ENCODE measurements at regions not wholly inside any gene's neighbourhood (a gene's known extent, or its start where the extent isn't known, plus 50 kb on each side); places are given as distances from the start of the nearest gene placed in this dataset.
"Not testable (repeated sequence)": the region's sequence is repeated elsewhere in the genome, so short reads cannot be mapped to it uniquely, and the experiment has no call there.

DNA sequence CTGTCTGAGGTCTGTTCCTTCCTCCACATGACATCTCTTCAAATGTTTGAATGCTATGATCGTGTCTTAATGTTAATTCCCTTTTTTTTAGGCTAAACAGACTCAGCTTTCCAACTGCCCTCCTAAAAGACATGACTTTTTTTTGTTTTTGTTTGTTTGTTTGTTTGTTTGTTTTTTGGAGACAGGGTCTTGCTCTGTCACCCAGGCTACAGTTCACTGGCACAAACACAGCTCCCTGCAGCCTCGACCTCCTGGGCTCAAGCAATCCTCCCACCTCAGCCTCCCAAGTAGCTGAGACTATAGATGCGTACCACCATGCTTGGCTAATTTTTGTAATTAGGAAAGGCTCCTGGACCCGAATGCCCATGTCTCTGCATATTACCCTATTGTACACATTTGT lies 176.5 kb downstream of the ABCA8 start:
- DNase-seq: no peak

- DNase-seq: peak; percentile 8
Observed at GRCh38 chr17:68777856-68778694, 176.9 kb upstream of the FAM20A start.

DNA sequence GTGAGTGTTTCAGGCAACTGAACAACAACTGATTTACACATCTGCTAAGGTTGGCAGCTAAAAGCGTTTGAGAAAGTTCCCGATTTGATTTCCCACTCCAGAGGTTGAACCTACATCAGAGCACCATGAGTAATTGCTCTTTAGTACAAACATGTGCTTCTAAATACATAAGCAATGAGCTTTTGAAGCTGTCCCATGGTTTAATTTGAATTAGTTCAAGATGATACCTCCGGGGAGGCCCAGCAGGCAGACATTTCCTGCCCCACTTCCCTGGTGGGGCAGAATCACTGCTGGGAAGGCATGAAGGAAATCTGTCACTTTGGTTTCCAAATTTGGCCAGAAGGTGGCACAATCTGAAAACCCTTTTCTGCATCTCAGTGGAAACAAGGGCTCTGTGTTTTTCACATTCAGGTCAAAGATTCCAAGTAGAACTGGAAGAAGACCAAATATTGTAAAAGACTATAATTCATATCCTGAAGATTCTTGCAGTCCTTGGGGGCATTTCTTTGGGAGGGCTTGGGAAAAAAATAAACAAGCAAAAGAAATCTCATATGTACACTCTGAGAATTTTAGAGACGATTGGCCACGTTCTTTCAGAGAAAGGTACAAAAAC lies 176.2 kb upstream of the FAM20A start:
- no peak for DNase-seq

GRCh38 chr17:68776451-68776850 lies 175.3 kb upstream of the FAM20A start:
- DNase-seq: no peak

GRCh38 chr17:68775969-68776368 lies 174.8 kb upstream of the FAM20A start:
- DNase-seq: no peak

- DNase-seq: no peak
Observed at GRCh38 chr17:68775318-68775717, 174.2 kb upstream of the FAM20A start.

DNA sequence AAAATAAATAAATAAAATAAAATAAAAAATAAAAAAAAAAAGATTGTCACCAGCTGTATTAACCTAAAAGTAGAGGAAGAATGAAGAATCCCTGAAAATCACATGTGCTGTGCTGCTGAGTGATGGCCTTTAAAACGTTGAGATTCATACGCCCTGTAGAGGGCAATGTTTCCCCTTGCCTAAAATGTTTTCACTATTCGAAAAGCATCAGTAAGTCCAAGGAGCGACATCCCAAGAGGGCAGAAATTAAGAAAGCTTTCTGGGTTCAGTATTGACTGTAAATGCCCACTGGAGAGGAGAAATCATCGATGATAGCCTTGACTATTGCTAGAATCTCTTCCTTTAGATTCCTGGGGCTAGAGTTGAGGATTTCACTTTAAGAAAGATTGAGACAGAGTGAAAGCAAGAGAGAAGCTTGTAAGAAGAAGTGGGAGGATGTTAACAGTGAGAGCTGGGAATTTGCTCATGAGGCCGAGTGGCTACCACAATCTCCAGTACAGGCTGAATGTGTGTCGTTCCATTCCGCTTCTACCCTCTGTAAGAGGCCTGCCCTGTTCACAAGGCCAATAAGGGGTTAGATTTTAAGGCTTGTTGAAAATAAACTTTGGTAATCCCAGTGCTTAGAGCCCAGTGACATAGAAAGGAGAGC lies 170.8 kb upstream of the FAM20A start:
- DNase-seq: no peak

DNA sequence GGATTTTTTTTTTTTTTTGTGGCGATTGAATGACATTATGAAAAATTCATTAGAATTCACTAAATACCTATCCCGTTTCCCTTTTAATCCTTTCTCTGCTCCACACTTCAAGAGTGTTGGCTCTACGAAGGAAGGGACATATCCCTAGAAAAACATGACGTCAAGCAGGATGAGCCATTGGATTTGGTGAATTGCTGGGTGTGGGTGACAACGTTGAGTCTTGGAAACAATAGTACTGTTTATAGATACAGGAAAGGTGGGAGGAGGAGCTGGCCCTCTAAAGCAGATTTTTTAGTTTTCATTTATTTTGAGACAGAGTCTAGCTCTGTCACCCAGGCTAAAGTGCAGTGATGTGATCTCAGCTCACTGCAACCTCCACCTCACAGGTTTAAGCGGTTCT lies 167.6 kb upstream of the FAM20A start:
- no peak for DNase-seq

DNA sequence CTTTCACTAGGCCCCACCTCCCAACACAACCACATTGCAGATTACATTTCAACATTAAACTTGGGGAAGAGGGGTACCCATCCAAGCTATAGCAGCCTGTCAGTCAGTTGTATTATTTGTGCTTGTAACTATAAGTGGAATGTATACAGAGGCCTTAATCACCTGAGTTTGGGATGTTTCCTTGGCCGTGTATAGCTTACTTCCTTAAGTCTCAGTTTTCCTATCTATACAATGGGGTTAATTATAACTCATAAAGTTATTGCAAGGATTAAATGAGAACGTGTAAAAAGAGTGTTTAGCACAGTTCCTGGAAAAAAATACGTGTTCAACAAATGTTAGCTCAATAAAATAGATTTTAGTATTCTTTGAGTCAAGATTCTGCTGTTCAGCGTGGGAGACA lies 165.5 kb upstream of the FAM20A start:
- no peak for DNase-seq

- no peak for DNase-seq
Observed at GRCh38 chr17:68763562-68763961, 162.4 kb upstream of the FAM20A start.

DNA sequence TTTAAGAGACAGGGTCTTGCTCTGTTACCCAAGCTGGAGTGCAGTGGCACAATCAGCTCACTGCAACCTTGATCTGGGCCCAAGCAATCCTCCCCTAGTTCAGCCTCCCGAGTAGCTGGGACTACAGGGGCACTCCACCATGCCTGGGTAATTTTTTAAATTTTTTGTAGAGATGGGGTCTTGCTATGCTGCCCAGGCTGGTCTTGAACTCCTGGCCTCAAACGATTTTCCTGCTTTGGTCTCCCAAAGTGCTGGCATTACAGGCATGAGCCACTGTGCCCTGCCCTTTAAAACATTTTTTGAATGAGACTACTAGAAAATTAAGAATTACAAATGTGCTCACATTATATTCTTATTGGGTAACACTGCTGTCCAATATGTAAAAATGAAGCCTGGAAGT lies 161.7 kb upstream of the FAM20A start:
- DNase-seq: no peak

GRCh38 chr17:68760141-68760475 lies 158.9 kb upstream of the FAM20A start:
- no peak for DNase-seq

DNA sequence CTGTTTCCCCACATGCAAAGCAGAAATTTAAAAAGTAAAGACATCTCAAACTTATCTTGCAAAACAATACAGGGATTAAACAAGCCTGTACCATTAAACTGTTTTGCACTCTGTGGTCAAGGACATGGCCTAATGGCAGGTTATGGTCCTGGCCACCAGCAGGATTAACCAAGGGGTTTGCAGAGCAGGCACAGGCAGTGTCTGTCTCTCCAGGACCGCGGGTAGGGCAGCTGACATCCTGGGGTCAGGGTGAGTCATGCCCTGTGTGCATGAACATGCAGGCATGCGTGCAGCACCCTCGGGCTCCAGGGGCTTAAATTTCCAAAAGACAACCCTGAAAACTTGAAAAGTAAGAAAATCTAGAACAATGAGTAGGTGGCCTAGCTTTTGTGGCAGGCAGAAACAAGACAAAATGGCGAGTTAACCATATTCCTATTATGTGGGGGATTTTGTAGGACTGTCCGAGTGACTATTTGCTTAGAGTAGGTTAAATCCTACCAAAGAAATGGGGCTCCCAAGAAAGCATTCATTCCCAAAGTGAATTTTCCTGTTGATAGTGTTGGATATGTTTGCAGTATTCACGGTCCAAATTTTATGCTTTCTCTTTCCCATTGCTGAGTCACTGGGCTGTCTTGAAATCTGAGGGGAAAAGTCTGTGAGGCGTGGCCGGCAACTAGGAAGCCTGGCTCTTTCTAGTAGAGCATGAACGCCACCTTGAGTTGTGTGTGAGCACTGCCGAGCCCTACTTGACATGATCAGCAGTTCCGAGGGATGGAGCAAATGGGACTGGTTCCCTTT lies 158.4 kb upstream of the FAM20A start:
- no peak for DNase-seq

GRCh38 chr17:68759002-68759342 lies 157.8 kb upstream of the FAM20A start:
- DNase-seq: no peak

- DNase-seq: not testable (repeated sequence)
Observed at GRCh38 chr17:68757866-68758757, 156.9 kb upstream of the FAM20A start.

DNA sequence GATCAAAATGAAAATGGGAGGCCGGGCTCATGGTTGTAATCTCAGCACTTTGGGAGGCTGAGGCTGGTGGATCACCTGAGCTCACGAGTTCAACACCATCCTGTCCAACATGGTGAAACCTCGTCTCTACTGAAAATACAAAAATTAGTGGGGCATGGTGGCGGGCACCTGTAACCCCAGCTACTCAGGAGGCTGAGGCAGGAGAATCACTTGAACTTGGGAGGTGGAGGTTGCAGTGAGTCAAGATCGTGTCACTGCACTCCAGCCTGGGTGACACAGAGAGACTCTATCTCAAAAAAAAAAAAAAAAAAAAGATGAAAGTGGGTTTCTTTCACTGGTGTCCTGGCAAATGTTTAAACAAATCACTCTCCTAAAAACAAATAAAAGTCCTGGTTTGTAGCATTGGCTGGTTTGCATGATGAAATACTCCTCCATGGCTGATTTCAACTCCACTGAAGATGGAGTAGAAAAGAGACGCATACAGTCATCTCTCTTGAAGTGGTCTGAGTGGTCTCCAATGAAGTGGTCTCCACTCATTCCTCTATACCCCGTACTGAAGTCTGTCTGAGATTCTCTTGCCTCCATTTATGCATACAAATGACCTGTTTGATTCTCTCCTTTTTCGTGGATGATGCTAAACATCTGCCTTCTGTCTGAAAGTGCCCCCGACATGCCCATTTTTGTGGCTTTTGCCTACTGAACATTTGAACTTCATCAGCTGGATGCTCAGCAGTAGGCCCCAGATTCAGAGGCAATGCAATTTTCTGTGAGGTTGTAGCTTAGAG lies 153.0 kb upstream of the FAM20A start:
- DNase-seq: no peak

- DNase-seq: no peak
Observed at GRCh38 chr17:68750208-68750562, 149.0 kb upstream of the FAM20A start.

- no peak for DNase-seq
Observed at GRCh38 chr17:68749349-68750207, 148.4 kb upstream of the FAM20A start.

DNA sequence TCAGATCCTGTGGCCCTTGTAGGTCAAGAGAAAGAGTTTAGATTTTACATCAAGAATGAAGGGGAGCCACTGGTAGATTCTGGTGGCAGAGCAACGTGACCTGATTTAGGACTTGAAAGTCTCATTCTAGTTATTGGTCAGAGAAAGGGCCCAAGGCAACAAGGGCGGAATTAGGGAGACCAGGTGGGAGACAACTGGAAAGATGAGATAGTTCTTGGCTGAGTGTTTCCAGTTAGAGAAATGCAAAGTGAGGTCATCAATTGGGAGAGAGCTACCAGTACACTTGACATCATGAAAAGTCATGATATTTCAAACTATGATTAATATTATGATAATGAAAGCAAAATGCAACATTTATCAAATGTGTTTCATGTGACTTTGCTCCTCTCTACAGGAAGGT lies 147.2 kb upstream of the FAM20A start:
- DNase-seq: no peak

GRCh38 chr17:68740555-68741447 lies 139.6 kb upstream of the FAM20A start:
- no peak for DNase-seq
